GM18909 (cell line): ENCODE measurements at regions not wholly inside any gene's neighbourhood (a gene's known extent, or its start where the extent isn't known, plus 50 kb on each side); places are given as distances from the start of the nearest gene placed in this dataset.
"Not testable (repeated sequence)": the region's sequence is repeated elsewhere in the genome, so short reads cannot be mapped to it uniquely, and the experiment has no call there.

Source experiments
- ATAC-seq: cut with Tn5 transposase; IDR thresholded peaks from one replicate; pipeline ENCODE4 v1.9.1; 2021; ENCODE audit warnings: mild to moderate bottlenecking; ENCODE audit not compliant: unreplicated experiment, poor library complexity

DNA sequence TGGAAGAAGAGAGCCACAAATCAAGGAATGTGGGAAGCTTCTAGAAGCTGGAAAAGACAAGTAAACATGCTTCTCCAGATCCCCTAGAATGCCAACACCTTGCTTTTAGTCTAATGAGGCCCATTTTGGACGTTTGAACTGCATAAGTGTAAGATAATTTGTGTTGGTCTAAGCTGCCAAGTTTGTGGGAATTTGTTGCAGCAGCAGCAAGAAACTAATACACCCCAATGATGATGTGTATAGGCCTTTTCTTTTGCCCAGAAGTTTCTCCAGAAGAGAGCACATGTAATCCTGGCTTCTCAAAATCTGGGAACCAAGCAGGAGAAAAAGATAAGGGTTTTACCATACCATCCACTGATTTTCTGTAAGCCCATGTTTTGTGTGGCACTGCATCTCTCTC, 96.1 kb upstream of the DPT start:
- no peak for ATAC-seq

DNA sequence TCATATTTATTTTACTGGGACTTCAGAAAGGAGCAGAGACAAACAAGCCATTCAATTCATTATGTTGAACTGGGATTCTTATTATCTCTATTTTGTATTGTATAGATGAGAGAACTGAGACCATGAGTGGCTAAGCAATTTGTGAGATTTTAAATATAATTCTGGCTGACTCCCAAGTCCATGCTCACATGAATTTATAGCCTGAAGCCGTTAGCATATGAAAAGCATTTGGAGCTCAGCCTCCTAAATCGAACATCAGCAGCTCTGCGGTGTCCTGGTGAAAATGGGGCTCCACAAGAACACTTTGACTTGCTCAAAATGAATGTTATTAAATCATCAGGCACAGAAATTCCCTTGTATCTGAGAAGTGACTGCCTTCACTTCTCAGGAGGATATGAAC, 96.8 kb upstream of the DPT start:
- no peak for ATAC-seq

DNA sequence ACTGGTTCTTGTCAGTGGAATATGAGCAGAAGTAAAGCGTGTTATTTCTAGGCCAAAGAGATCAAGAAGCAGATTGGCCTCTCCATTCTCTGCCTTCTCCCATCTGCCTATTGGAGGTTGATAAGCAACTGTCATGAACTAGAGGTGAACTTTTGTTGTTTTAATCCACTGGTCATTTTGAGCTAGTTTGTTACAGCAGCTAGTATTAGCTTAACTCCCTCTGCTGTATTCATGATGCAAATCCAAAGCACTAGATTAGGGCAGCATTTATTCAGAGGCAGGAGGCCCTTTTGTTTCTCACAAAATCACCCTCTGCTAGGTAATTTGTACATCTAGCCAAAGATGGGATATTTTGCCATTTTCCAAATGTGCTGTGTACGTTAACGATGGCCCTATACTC, 97.3 kb upstream of the DPT start:
- ATAC-seq: no peak

DNA sequence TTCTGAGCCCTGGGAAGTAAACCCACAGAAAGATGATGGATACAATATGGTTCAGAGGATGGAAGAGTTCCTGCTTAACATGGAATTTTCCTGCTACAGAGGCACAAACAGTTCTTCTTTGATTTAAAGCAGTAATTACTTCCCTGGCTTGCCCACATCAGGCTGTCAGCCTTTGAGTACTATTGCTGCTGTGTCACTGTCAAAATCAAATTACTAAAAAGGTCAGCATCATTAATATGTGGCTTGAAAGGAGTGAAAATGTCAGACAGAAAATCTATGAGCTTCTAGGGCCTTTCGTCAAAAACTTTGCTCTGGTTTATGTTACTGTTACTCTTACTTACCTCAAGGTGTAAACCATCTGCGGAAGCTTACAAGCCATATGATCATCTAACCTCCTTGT, 98.6 kb upstream of the DPT start:
- ATAC-seq: no peak

DNA sequence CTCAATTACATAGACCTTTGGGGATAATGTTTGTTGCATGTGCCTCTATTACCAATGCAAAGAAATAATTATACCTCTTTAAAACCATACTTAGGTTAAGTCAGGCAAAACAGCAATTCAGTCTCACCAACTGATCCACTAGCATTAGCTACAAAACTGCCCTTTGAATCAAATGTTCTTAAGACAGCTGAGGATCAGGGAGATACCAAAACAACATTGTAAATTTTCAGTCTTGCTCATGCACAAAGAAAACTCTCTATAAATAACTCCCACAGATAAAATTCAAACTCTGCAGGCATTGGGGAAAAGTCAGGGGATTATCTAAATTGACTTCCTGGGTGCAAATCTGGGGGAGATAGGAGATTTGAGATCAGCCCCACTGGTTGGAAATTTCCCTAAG, 100.9 kb upstream of the DPT start:
- no peak for ATAC-seq

DNA sequence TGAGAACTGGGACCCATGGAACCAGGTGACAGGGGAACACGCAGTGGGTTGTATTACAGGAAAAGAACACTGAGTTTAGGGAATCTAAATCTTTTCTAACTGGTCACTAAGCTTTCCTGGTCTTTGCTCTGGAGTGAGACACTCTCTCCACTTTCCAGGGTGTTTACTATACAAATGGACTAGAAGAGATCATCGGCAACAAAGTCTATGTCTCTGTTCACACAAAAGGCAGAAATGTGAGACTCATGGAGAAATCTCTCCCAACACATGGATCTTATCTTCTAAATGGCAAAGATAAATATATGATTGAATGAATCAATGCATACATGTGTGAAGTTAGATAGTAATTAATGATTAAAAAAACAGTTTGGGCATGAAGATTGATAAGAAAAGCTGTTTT, 101.6 kb upstream of the DPT start:
- ATAC-seq: no peak

DNA sequence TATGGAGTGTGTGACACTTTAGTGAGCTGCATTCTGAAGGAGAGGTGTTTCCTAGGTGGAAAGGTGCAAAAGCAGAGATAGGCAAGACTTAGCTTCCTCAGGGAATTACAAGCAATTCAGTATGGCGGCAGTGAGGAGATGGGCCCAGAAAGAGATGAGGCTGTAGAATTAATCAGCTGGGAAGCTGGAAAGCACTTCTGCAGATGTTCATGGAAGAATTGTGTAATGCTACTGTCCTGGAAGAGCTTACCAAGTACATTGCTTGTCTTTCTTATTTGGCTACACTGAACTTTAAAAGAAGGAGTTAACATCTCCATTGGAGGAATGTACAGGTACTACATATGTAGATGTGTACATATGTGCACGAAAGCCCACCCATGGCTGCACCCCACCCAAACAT, 103.7 kb upstream of the DPT start:
- no peak for ATAC-seq

DNA sequence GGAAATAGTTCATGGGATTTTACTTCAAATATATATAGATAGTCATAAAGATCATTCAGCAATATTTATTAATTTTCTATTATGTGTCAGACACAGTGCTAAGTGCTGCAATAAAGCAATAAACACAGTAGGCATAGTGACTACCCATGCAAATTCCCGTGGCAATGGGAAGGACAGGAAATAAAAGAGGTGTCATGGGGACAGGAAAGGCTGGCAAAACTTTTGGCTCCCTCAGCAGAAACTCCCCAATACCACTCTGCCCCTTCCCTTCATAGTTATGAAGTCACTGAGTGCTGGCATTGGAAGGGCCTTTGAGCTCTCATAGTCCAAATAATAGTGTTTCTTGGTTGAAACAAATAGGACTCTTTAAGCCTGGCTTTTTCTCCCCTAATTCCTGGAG, 104.4 kb upstream of the DPT start:
- ATAC-seq: no peak

DNA sequence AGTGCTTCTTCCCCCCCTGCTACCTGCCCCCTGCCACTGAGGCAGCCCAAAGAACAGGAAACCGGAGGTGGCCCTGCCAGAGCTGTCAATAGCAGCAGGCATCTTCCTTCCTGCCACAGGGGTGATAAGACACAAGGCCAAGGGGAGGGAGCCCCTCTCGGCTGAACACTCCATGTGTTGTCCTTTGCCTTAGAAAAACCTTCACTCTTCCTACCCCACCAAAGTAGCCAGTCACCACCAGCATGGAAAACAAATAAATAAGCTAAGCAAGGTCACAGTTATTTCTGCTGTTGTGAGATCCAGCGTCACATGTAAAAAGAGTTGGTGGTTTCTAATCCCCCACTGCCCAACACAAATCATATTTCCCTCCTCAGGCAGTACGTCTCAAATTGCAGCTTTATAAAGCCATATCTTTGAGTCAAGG, 104.8 kb upstream of the DPT start:
- no peak for ATAC-seq

DNA sequence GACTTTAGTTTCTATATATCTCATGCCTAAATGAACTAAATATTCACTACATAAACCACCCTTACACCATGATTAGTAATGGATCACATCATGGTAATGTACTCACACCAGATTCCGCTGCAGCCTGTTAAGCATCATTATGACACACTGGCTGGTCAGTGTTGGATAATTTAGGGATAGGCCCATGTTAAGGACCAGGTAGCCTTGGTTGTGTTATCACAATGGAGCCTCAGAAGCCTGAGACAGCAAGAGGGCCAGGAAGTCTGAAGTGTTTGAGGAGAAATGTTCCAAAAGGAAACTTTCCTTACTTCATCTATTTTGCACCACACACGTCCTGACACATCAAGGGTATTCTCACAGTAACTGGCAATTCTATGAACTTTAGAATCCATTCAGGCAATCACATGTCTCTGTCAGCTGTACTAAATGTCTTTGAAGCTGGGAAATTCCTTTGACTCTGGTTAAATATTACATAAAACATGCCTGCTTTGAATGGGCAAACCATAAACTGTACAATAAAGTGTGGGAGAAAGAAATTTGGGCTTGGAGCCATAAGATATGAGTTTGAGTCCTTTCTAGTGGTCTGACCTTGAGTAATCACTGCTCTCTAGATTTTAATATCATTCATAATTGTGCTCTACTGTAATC, 105.3 kb upstream of the DPT start:
- ATAC-seq: no peak

DNA sequence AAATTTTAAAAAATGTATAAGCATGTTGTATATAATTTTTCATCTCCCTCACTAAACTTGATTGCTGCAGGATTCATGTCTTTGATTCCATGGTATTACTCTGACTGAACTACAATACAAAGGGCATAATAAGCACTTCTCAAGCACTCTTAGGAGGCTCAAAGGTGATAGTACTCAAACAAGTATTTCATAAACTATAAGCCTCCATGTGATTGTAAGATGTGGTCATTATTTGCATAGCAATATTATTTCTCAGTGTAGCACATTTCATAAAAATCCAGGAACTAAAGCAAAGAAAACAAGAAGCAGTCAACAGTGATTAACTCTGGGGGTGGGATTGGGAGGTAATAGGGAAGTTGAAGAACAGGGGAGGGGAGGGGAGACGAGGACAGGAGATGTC, 106.2 kb upstream of the DPT start:
- ATAC-seq: no peak

DNA sequence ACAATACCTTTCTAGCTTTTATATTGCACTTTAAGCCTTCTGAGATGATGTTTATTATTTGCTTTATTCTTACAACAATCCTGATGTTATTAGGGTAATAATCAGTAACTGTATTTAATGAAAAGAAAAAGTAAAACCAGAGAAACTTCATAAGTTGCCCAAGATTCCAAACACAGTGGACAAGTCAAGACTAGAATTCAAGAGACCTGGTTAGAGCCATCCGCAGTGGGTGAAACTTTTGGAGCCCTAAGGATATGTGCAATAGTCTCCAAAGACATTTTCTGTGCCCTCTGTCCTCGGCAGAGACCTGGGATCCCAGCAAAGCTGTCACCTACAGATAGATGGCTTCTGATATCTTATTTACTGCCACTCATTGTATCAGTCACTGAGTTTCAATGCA, 106.8 kb upstream of the DPT start:
- ATAC-seq: no peak

DNA sequence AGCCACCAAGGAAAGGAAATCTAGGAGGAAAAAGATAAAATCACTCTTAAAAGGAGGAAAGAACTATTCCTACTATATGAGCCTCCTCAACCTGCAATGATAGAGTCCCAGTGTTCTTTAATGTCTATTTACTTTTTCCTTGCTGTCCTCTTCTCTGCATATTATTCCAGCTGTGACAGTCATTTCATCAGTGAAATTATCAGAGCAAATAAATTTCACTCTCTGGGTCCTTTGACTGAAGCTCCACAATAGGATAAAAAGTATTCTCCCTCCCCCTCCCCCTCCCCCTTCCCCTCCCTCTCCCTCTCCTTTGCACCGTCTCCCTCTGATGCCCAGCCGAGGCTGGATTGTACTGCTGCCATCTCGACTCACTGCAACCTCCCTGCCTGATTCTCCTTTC, 107.5 kb upstream of the DPT start:
- ATAC-seq: no peak

DNA sequence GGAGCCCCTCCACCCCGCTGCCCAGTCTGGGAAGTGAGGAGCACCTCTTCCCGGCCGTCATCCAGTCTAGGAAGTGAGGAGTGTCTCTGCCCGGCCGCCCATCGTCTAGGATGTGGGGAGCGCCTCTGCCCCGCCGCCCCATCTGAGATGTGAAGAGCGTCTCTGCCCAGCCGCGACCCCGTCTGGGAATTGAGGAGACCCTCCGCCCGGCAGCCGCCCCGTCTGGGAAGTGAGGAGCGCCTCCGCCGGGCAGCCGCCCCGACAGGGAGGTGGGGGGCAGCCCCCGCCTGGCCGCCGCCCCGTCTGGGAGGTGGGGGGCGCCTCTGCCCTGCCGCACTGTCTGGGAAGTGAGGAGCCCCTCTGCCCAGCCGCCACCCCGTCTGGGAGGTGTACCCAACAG, 108.2 kb upstream of the DPT start:
- ATAC-seq: not testable (repeated sequence)

DNA sequence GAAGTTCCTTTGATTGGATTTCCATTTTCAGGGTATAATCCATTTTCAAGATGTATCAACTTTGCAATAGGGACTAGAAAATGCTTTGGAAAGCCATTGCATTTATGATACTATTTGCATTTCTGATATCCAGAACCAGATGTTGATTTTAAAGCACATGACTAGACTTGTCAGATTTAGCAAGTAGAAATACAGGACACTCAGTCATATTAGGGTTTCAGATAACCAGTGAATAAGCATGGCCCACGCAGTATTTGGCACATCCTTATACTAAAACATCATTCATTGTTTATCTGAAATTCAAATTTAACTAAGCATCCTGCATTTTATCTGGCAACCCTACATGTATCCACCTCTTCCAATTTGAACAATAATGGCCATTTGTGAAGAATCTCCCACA, 113.3 kb upstream of the DPT start:
- ATAC-seq: no peak

DNA sequence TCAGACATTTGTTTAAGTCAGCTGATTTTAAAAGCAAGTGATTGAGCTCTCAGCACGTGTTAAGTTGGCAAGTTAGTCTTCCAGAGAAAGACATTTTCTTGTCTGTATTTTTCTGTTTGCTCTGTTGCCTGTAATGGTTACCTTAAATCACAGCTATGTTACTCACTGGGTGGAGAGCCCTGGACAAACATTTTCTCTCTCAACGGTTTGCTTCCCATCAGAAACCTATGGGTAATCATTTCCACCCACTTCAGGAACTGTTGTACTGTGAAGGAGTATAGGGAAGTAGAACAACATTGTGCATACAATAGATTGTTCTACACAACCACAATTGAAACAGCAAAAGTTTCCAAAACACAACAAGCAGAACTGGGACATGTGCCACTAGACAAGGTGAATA, 113.9 kb upstream of the DPT start:
- ATAC-seq: no peak

DNA sequence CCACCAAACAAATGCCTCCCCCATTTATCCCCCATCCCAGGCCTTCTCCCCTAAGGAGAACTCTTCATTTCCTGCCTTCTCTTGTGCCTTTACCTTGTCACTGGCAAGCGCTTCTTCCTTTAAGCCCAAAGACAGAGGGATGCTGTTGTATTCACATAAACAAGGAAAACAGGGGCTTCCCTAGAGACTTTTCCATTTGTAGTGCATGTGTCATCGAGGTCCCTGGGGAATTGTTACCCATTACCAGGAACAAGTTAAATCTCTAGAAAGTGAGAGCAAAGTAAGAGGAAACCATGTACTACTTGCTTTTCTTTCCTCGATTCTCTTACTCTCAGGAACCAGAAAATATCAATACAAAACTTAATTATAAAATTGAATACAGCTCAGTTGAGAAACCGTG, 114.4 kb upstream of the DPT start:
- no peak for ATAC-seq

DNA sequence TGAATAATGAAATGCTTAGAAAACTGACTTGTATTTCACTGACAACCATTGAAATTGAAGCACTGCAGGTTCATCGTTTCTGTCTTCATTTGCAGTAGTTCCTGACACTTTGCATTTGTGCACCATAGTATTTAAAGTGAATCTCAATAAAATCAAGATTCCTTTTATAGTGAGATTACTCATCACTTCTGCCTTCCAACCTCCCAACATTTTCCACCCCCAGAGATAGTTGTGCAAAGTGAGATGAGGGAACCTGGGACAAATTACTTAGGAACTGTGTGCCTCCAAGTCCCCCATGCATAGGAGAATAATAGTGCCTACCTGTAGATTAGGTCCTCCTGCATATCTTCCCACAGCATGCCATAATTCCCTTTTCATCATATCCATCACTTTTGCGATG, 114.9 kb upstream of the DPT start:
- ATAC-seq: no peak

DNA sequence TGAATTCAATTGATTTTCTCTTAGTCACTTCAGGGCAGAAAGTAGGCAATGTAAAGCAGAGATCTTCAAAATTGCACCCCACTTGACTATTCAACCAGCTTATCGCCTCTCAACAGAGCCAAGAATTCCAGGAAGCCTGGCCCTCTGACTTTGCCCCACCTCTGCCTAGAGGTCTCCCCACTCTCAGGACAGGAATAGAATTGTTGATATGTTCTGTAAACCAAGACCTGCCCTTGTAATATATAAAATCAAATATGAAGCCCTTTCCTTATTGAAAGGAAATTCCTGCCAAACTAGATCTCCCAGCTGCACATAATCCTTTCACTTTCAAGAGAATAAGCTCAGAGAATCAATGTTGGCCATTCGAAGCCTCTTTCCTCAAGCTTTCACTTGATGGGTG, 116.1 kb upstream of the DPT start:
- ATAC-seq: no peak

DNA sequence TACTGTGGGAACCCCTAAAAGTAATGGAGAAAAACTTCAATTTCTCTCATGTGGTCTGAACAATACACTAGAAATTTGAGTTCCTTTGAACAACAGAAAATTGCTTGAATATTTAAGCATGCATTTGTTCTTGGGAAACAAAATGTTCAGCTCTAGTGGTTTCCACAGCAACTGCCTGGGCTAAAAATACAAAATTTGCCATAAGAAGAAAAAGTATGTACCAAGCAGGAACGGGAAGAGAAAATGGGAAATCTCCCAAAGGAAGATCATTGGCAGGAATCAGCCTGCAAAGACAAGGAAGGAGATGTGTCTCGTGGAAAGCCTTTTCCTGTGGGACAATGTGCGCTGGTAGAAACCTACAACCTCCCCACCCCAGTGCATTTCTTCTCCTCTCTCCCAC, 119.0 kb upstream of the DPT start:
- ATAC-seq: no peak

DNA sequence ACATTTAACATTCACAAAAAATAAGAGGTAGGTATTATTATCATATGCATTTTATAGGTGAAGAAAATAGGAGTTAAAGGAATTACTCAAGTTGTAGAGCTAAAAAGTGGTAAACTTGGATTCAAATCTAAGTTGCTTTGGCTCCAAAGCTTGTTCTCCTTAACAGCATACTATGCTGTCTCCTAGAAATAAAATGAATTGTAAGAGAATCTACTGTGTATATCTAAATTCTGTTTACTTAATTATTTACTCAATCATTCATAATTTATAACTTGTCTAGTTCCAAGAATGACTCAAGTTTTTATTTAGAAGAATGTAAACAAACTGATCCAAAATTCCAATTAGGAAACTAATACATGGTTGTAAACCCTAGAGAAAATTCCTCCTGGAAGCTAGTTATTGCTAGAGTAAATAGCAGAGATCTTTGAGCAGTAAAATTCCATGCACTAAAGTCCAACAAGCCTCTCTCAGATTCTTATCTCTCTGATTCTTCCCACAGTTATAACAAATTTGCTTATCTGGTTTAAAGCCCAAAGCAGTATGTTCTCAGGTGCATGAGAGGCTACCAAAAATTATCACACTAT, 132.5 kb upstream of the DPT start:
- no peak for ATAC-seq

DNA sequence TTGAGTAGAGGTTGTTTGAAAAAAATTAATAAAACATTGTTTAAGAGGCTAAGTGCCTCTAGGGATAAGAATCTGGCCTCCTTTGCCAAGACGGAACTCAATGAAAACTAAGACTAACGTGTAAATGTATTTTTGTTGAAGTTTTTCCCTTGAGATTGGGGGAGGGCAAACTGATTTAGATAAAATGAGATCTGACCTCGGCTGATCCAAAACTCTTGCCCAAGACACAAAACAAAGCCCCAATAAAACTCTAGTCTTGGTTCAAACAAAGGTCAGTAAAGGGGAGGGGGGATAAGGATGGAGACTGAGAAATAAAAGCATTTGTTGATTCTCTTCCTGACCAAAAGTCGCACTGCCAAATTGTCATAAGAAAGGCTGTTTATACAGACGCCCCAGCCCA, 134.8 kb upstream of the DPT start:
- ATAC-seq: no peak

DNA sequence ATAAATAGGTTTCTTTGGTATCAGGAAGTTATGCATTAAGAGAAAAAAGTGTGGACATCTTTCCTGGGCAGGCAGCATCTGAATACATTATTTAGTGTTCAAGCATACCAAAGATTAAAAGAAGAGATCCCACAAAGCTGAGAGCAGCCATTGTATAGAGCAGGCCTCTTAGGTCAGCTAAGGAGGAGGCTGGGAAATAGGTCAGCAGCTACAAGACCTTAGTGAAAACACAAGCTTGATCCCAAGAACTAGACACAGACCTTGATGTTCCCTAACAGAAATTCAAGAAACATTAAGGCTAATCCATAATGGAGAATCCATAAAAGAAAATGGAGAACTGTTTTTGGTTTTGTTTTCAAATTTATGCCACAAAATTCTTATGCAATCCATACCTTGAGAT, 135.3 kb upstream of the DPT start:
- no peak for ATAC-seq
